ENCODE measurements at regions not wholly inside any gene's neighbourhood (a gene's known extent, or its start where the extent isn't known, plus 50 kb on each side); places are given as distances from the start of the nearest gene placed in this dataset.

DNA sequence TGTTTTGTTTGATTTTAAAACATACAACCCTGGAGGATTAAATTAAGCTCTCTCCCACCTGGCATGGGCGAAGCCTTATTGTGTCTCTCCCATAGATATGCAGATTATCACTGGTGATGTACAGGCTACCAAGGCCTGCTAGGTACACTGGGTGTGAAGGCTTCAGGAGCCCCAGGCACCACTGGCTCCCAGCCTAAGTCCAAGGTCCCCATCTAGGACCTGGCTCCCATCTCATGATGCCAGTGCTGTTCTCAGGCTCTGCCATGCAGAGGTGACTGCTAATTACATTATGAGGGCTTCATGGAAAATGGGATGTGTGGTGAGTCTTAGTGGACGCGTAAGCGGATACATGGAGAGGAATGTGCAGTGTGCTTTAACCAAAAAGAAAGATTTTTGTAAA lies 201.2 kb upstream of the KLHL29 start:
- Mint-ChIP-seq H3K4me3 (no peak overlapping the region), H3K9me3 (ENCODE audit: low read depth) (no peaks in the 10 kb centered on the region), H3K4me1 (no peaks in the 10 kb centered on the region), H3K27ac (no peak overlapping the region), H3K36me3 (no peaks in the 10 kb centered on the region), H3K27me3 (no peaks in the 10 kb centered on the region)
- CTCF ChIA-PET: no interaction called here
- no peak for ATAC-seq
- DNase-seq: no peak

GRCh38 chr2:23198316-23199114 lies 186.5 kb upstream of the KLHL29 start:
- no peaks in the 10 kb centered on the region for H3K36me3 Mint-ChIP-seq
- H3K4me3 Mint-ChIP-seq: no peak overlapping the region
- H3K4me1 Mint-ChIP-seq: no peaks in the 10 kb centered on the region
- ATAC-seq (no peak), DNase-seq (no peak)
- H3K9me3 Mint-ChIP-seq (ENCODE audit: low read depth): no peaks in the 10 kb centered on the region
- CTCF ChIA-PET: interaction anchor here (0.6 to 1.8 kb wide), 3 partner anchors 8 to 698 kb away, joined by 3 to 6 read pairs (median 3); no protein-coding TSS in a partner anchor
- no peak overlapping the region for H3K27ac Mint-ChIP-seq
- H3K27me3 Mint-ChIP-seq: peaks cover 5% of the 10 kb centered on the region

GRCh38 chr2:23199115-23199918 lies 185.7 kb upstream of the KLHL29 start:
- no peaks in the 10 kb centered on the region for H3K36me3 Mint-ChIP-seq
- DNase-seq: no peak
- CTCF ChIA-PET: interaction anchor here (0.6 to 1.8 kb wide), 3 partner anchors 9 to 697 kb away, joined by 3 to 6 read pairs (median 3); no protein-coding TSS in a partner anchor

GRCh38 chr2:23200068-23200786 lies 184.8 kb upstream of the KLHL29 start:
- no peak overlapping the region for H3K4me3 Mint-ChIP-seq
- no peaks in the 10 kb centered on the region for H3K9me3 Mint-ChIP-seq (ENCODE audit: low read depth)
- CTCF ChIA-PET: interaction anchor here (1.8 kb wide), 1 partner anchor 10 kb away, joined by 6 read pairs; no protein-coding TSS in a partner anchor

More at GRCh38 chr2:23199115-23199918, 185.7 kb upstream of the KLHL29 start:
- Mint-ChIP-seq H3K27ac (no peak overlapping the region), H3K4me1 (no peaks in the 10 kb centered on the region), H3K9me3 (ENCODE audit: low read depth) (no peaks in the 10 kb centered on the region), H3K4me3 (no peak overlapping the region), H3K27me3 (peaks cover 5% of the 10 kb centered on the region)
- no peak for ATAC-seq

DNA sequence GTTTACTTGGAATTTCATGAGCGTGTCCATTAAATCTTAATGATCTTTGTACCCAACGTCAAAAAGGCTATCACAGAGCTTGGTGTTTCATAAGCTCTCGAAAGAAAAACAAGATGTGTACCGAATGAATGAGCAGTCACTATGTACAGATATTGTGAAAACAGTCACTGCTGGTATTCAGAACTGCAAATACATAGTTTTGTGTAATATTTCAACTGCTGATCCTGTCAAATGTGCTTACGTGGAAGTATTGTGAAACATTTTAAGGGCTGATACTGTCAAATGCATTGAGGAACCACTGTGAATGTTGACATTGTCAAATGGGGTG lies 184.2 kb upstream of the KLHL29 start:
- Mint-ChIP-seq H3K36me3 (no peaks in the 10 kb centered on the region), H3K9me3 (ENCODE audit: low read depth) (no peaks in the 10 kb centered on the region), H3K4me3 (no peak overlapping the region), H3K27me3 (no peaks in the 10 kb centered on the region), H3K4me1 (no peaks in the 10 kb centered on the region), H3K27ac (no peak overlapping the region)
- DNase-seq: no peak
- no peak for ATAC-seq
- CTCF ChIA-PET: no interaction called here

More at GRCh38 chr2:23200068-23200786, 184.8 kb upstream of the KLHL29 start:
- ATAC-seq (no peak), DNase-seq (no peak)
- Mint-ChIP-seq H3K27ac (no peak overlapping the region), H3K27me3 (no peaks in the 10 kb centered on the region), H3K4me1 (no peaks in the 10 kb centered on the region), H3K36me3 (no peaks in the 10 kb centered on the region)

GRCh38 chr2:23203383-23203782 lies 181.6 kb upstream of the KLHL29 start:
- CTCF ChIA-PET: no interaction called here

GRCh38 chr2:23204685-23205242 lies 180.2 kb upstream of the KLHL29 start:
- no peak overlapping the region for H3K27ac Mint-ChIP-seq
- H3K9me3 Mint-ChIP-seq (ENCODE audit: low read depth): no peaks in the 10 kb centered on the region
- no peaks in the 10 kb centered on the region for H3K4me1 Mint-ChIP-seq
- no peak for DNase-seq
- no peaks in the 10 kb centered on the region for H3K36me3 Mint-ChIP-seq
- CTCF ChIA-PET: no interaction called here
- no peaks in the 10 kb centered on the region for H3K27me3 Mint-ChIP-seq
- ATAC-seq: no peak
- no peak overlapping the region for H3K4me3 Mint-ChIP-seq

More at GRCh38 chr2:23203383-23203782, 181.6 kb upstream of the KLHL29 start:
- Mint-ChIP-seq H3K4me3 (no peak overlapping the region), H3K4me1 (no peaks in the 10 kb centered on the region), H3K9me3 (ENCODE audit: low read depth) (no peaks in the 10 kb centered on the region), H3K27ac (no peak overlapping the region), H3K36me3 (no peaks in the 10 kb centered on the region), H3K27me3 (no peaks in the 10 kb centered on the region)
- DNase-seq: no peak
- no peak for ATAC-seq

GRCh38 chr2:23206650-23207049 lies 178.3 kb upstream of the KLHL29 start:
- Mint-ChIP-seq H3K4me1 (no peaks in the 10 kb centered on the region), H3K9me3 (ENCODE audit: low read depth) (no peaks in the 10 kb centered on the region), H3K27ac (no peak overlapping the region), H3K27me3 (no peaks in the 10 kb centered on the region), H3K4me3 (no peak overlapping the region), H3K36me3 (no peaks in the 10 kb centered on the region)
- DNase-seq: no peak
- no peak for ATAC-seq
- CTCF ChIA-PET: no interaction called here

GRCh38 chr2:23207871-23208270 lies 177.1 kb upstream of the KLHL29 start:
- Mint-ChIP-seq H3K4me3 (no peak overlapping the region), H3K27me3 (no peaks in the 10 kb centered on the region), H3K9me3 (ENCODE audit: low read depth) (no peaks in the 10 kb centered on the region), H3K27ac (no peak overlapping the region), H3K4me1 (no peaks in the 10 kb centered on the region), H3K36me3 (no peaks in the 10 kb centered on the region)
- DNase-seq (no peak), ATAC-seq (no peak)
- CTCF ChIA-PET: no interaction called here

- H3K27ac Mint-ChIP-seq: no peak overlapping the region
- no peaks in the 10 kb centered on the region for H3K9me3 Mint-ChIP-seq (ENCODE audit: low read depth)
- no peak for ATAC-seq
- no peaks in the 10 kb centered on the region for H3K36me3 Mint-ChIP-seq
- DNase-seq: no peak
- no peaks in the 10 kb centered on the region for H3K4me1 Mint-ChIP-seq
- CTCF ChIA-PET: no interaction called here
- no peaks in the 10 kb centered on the region for H3K27me3 Mint-ChIP-seq
- no peak overlapping the region for H3K4me3 Mint-ChIP-seq
Measured at GRCh38 chr2:23208339-23208738, 176.6 kb upstream of the KLHL29 start.

DNA sequence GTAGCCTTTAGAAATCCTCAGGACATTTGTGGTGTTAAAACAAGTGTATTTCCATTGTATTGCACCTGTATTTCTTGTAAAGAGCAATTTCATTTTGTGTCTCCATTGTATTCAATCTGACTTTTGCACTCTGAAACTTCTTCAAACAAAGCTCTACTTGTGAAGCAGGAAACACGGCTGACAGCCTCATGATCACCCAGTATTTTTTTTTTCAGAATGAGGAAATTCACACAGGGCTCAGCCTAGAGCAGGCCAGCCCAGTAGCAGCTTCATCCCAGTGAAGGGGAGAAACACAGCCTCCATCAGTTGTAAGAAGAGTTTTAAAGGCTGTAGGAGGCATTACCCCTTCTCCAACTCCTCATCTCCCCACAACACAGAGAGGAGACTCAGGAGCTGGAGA lies 175.9 kb upstream of the KLHL29 start:
- Mint-ChIP-seq H3K27me3 (no peaks in the 10 kb centered on the region), H3K4me3 (no peak overlapping the region), H3K9me3 (ENCODE audit: low read depth) (no peaks in the 10 kb centered on the region), H3K27ac (no peak overlapping the region), H3K36me3 (no peaks in the 10 kb centered on the region), H3K4me1 (no peaks in the 10 kb centered on the region)
- DNase-seq (no peak), ATAC-seq (no peak)
- CTCF ChIA-PET: no interaction called here

GRCh38 chr2:23211987-23212583 lies 172.9 kb upstream of the KLHL29 start:
- no peaks in the 10 kb centered on the region for H3K27me3 Mint-ChIP-seq
- H3K36me3 Mint-ChIP-seq: no peaks in the 10 kb centered on the region
- no peaks in the 10 kb centered on the region for H3K4me1 Mint-ChIP-seq
- no peaks in the 10 kb centered on the region for H3K9me3 Mint-ChIP-seq (ENCODE audit: low read depth)
- ATAC-seq (no peak), DNase-seq (no peak)
- H3K4me3 Mint-ChIP-seq: no peak overlapping the region
- H3K27ac Mint-ChIP-seq: no peak overlapping the region
- CTCF ChIA-PET: no interaction called here

GRCh38 chr2:23213196-23213595 lies 171.8 kb upstream of the KLHL29 start:
- ATAC-seq: no peak
- no peaks in the 10 kb centered on the region for H3K9me3 Mint-ChIP-seq (ENCODE audit: low read depth)
- CTCF ChIA-PET: no interaction called here

More at GRCh38 chr2:23213196-23213595, 171.8 kb upstream of the KLHL29 start:
- H3K4me3 Mint-ChIP-seq: no peak overlapping the region
- H3K4me1 Mint-ChIP-seq: no peaks in the 10 kb centered on the region
- no peak overlapping the region for H3K27ac Mint-ChIP-seq
- DNase-seq: no peak
- H3K27me3 Mint-ChIP-seq: no peaks in the 10 kb centered on the region
- no peaks in the 10 kb centered on the region for H3K36me3 Mint-ChIP-seq

Data from activated CD8-positive, alpha-beta memory T cell treated with anti-CD3 and anti-CD28 coated beads, Interleukin-2, amount 10 ng/mL, durations not matched to agents 7 days and 5 days (primary cell).